Right lobe of liver (tissue), 4 donors: ENCODE measurements at regions not wholly inside any gene's neighbourhood (a gene's known extent, or its start where the extent isn't known, plus 50 kb on each side); places are given as distances from the start of the nearest gene placed in this dataset.

Experiments used
- POLR2A ChIP-seq: fragments of 450-650 bp; IDR thresholded peaks from one replicate; pipeline ENCODE4 v1.6.1; 2017; ENCODE audit warnings: antibody characterized with exemption, mild to moderate bottlenecking
- TF ChIP-seq, protein P1 (sequence below), 4 donors: fragments of 200-600 bp in 3 of 4; fragments of 450-650 bp in 1 of 4; IDR thresholded peaks; one replicate each; pipeline versions ENCODE4 v1.5.1 to v1.8.0; 2016 to 2022; ENCODE audit warnings: antibody characterized with exemption in 4 of 4, mild to moderate bottlenecking in 2 of 4
- donor health status: DM: no; HTN: no; CAD: no.
- donor health status: DM: no; HTN: no; CAD: no.
- donor health status: DM: no; HTN: yes; CAD: no.

DNA sequence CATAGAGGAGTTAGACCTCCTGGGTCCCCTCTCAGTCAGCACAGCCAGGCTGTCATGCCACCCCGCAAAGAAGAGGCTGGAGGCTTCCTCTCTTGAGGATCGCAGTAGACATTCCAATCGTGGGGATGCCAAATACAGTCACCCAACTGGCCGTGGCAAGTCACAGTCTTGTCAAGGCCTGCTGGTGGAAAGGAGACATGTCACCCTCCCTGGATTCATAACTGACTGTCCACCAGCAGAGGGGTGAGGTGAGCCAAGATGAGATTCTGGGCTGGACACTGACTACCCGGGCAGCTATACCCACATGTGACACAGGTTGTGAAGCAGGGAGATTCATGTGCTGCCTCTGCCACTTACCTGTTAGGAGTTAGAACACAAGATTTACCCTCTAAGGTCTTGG is 123.5 kb upstream of the NGF start:
- TF ChIP-seq, protein P1, sequence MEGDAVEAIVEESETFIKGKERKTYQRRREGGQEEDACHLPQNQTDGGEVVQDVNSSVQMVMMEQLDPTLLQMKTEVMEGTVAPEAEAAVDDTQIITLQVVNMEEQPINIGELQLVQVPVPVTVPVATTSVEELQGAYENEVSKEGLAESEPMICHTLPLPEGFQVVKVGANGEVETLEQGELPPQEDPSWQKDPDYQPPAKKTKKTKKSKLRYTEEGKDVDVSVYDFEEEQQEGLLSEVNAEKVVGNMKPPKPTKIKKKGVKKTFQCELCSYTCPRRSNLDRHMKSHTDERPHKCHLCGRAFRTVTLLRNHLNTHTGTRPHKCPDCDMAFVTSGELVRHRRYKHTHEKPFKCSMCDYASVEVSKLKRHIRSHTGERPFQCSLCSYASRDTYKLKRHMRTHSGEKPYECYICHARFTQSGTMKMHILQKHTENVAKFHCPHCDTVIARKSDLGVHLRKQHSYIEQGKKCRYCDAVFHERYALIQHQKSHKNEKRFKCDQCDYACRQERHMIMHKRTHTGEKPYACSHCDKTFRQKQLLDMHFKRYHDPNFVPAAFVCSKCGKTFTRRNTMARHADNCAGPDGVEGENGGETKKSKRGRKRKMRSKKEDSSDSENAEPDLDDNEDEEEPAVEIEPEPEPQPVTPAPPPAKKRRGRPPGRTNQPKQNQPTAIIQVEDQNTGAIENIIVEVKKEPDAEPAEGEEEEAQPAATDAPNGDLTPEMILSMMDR (IDR thresholded peaks at IDR 0.05): no peak
- TF ChIP-seq POLR2A: no peak
